Left cardiac atrium (tissue), 4 donors: ENCODE measurements at regions not wholly inside any gene's neighbourhood (a gene's known extent, or its start where the extent isn't known, plus 50 kb on each side); places are given as distances from the start of the nearest gene placed in this dataset.

Experiments used
- ATAC-seq, 2 donors: fragments of 200-7000 bp; cut with Tn5 transposase; one replicate each; pipeline ENCODE4 v1.9.1; 2020; ENCODE audit warnings: mild to moderate bottlenecking in 2 of 2, moderate library complexity in 2 of 2
- DNase-seq: peaks from one replicate; pipeline ENCODE4 v3.0.0-alpha.2; 2020
- intact Hi-C, 2 donors: fragments of 100-400 bp; cut with DNase I; formaldehyde crosslinking; loops; one replicate each; pipeline versions ENCODE4 v1.14.1 to v1.15.1; 2022 to 2023
- donor health status: DM: no; HTN: yes; CAD: no.
- donor health status: DM: no; HTN: yes; CAD: no; lungs with severe emphysema.
- donor health status: DM: yes; HTN: yes; CAD: no.
- donor health status: Dilated cardiomyopathy.

DNA sequence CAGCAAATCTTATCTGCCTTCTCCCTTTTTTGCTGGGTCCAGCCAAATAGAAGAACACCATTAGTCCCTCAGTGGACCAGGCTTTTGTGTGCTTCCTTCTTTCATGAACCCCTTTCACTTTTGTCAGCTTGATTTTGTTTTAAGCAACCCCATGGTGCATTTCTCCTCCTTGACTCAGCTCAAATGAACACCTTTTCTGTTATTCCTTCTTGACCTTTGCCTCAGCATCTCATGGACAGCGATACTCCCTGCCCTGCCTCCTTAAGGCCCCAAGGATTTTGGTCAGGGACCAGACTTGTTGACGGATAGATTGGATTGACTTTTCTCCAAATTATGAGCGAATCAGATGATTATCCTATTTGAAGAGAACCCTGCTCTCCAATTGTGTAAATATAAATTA lies 356.6 kb upstream of the USP24 start:
- no peak for DNase-seq
- ATAC-seq: no peak
- intact Hi-C loops: no loop called here

DNA sequence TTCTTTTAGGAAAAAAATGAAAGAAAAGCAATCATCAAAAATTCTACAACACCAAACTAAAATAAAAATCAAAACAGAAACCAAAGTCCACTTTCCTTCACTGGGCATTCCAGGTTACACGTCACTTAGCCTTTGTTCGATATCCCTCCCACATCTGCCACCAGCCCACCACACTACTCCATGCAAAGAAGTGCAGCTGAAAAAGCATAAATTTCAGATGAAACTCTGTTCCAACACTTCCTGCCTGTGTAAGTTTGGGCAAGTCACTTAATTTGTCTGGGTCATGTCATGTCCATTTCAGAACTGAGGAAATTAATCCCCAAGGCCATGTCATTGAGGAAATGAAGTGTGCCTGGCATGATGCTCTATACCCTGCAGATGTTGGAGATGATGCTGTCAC lies 354.3 kb upstream of the USP24 start:
- ATAC-seq (no peak), DNase-seq (no peak)
- intact Hi-C loops: no loop called here

GRCh38 chr1:55568732-55569131 lies 353.6 kb upstream of the USP24 start:
- intact Hi-C loops: no loop called here
- ATAC-seq (no peak), DNase-seq (no peak)

DNA sequence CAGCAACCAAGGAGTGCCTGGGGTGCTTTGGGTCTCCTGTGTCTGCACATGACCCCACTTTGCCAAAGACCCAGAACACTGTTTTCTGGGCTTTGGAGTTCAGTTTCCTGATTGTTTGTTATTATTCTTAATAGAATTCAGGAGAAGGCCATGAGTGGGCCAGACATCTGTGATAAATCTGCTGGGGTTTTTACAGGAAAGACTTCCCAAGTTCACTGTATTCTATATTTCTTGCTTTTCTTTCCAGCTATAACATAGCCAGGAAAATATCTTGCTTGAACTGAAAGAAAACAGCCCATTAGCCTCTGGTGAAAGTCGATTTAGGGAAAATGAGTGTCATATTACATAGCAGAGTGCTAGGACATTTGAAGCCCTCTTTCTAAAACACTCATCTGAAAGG lies 345.1 kb upstream of the USP24 start:
- DNase-seq (no peak), ATAC-seq (no peak)
- intact Hi-C loops: no loop called here

- intact Hi-C loops: no loop called here
- no peak for ATAC-seq
- DNase-seq: no peak
Observed at GRCh38 chr1:55559842-55560241, 344.7 kb upstream of the USP24 start.

GRCh38 chr1:55559161-55559611 lies 344.0 kb upstream of the USP24 start:
- peak in 1 of 2 donors; percentile 83 for ATAC-seq
- no peak for DNase-seq
- intact Hi-C loops: no loop called here

- intact Hi-C loops: no loop called here
- DNase-seq (no peak), ATAC-seq (peak in 1 of 2 donors; percentile 12)
Observed at GRCh38 chr1:55558515-55558914, 343.4 kb upstream of the USP24 start.

- ATAC-seq: peak in 1 of 2 donors; percentile 25
- DNase-seq: no peak
- intact Hi-C loops: no loop called here
Observed at GRCh38 chr1:55555956-55556725, 341.0 kb upstream of the USP24 start.

GRCh38 chr1:55554611-55555010 lies 339.4 kb upstream of the USP24 start:
- ATAC-seq (no peak), DNase-seq (no peak)
- intact Hi-C loops: no loop called here

- no peak for ATAC-seq
- intact Hi-C loops: no loop called here
- no peak for DNase-seq
Observed at GRCh38 chr1:55552636-55553035, 337.5 kb upstream of the USP24 start.

DNA sequence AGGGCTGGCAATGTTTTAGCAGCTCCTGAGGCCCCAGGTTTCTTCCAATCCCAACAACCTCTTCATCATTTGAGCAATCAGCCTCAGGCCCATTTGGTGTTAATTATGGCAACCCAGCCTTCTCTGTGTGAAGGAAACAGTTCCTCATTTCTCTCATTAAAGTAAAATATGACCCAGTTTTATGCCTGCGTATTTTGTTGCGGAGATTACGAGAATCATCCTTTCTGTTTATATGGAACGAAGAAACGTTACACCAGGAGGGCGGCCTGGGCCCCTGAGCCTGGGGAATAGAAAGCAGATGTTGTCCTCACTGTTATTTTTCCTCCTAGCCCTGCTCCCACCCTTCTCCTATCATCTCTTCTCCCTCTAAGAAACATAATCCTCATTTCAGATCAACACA lies 332.2 kb upstream of the USP24 start:
- intact Hi-C loops: no loop called here
- no peak for DNase-seq
- ATAC-seq: no peak

- ATAC-seq (no peak), DNase-seq (no peak)
- intact Hi-C loops: no loop called here
Observed at GRCh38 chr1:55546553-55546952, 331.4 kb upstream of the USP24 start.

- intact Hi-C loops: no loop called here
- ATAC-seq (no peak), DNase-seq (no peak)
Observed at GRCh38 chr1:55544826-55545225, 329.7 kb upstream of the USP24 start.

- DNase-seq (no peak), ATAC-seq (no peak)
- intact Hi-C loops: no loop called here
Observed at GRCh38 chr1:55542901-55543504, 327.8 kb upstream of the USP24 start.

- DNase-seq (no peak), ATAC-seq (no peak)
- intact Hi-C loops: no loop called here
Observed at GRCh38 chr1:55541296-55541695, 326.1 kb upstream of the USP24 start.

DNA sequence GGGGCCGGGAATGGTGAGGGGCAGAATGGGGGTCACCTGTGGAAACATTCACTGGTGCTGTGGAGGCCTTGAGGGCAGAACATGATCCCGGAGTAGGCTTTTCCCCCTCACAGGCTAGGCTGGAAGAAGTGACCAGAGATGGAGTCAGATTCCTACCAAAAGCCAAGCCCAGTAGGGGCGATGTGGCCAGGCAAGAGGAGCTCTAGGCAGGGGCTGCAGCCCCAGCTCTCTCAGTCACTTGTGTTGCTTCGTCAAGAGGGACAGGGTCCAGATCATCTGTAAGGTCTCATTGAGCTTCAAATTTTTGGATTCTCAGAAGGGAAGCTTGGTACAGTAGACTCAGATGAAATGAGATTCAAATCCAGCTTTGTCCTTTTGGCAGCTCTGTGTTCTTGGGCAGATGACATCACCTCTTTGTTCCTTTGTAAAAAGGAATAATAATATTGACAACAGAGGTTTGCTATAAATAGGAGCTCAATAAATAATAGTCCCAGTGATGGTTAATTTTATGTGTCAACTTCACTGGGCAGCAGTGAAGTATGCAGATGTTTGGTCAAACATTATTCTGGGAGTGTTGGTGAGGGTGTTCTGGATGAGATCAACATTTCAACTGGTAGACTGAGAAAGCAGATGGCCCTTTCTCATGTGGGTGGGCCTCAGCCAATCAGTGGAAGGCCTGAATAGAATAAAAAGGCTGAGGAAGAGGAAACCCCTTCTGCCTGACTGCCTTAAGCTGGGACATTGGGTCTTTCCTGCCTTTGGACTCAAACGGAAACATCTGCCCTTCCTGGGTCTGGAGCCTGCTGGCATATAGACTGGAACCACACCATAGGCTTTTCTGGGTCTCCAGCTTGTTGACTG lies 324.7 kb upstream of the USP24 start:
- ATAC-seq (no peak), DNase-seq (no peak)
- intact Hi-C loops: no loop called here

GRCh38 chr1:55538428-55538827 lies 323.3 kb upstream of the USP24 start:
- no peak for ATAC-seq
- DNase-seq: no peak
- intact Hi-C loops: no loop called here

DNA sequence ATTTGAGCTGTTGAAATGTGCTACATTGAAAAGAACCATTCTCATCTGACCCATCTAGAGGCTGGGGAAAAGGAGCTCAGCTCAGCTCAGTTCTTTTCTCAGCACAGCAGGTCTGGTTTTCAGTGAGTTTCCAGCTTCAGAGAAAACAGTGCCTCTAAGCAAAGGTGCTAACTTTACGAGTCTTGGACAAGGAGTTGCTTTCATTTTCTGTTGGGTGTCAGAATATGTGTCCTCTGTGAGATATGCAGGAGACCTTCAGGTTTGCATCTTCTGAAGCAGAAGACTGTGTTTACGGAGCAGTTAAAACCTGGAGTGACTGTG lies 321.3 kb upstream of the USP24 start:
- DNase-seq (no peak), ATAC-seq (no peak)
- intact Hi-C loops: no loop called here

GRCh38 chr1:55535724-55536544 lies 320.8 kb upstream of the USP24 start:
- intact Hi-C loops: no loop called here
- no peak for ATAC-seq
- no peak for DNase-seq
